Lung (tissue), 11 donors: ENCODE measurements at regions not wholly inside any gene's neighbourhood (a gene's known extent, or its start where the extent isn't known, plus 50 kb on each side); places are given as distances from the start of the nearest gene placed in this dataset.

Experiments used
- ATAC-seq: fragments of 200-7000 bp; cut with Tn5 transposase; one replicate; pipeline ENCODE4 v1.9.1; 2020; ENCODE audit warnings: moderate number of reproducible peaks; ENCODE audit not compliant: insufficient read depth, low FRiP score
- DNase-seq, 3 donors: peaks; one replicate each; pipeline ENCODE4 v3.0.0-alpha.2; 2013 to 2017
- H3K27ac ChIP-seq, 2 donors: one replicate each; pipeline ENCODE4 v1.5.1; 2013; ENCODE audit warnings: mild to moderate bottlenecking in 2 of 2, moderate library complexity in 2 of 2, control low read depth in 1 of 2, inconsistent platforms in 1 of 2, low read depth in 1 of 2, low read length in 1 of 2
- H3K27me3 ChIP-seq, 3 donors: one replicate each; pipeline ENCODE4 v1.5.1; 2013; ENCODE audit warnings: low read length in 2 of 3; ENCODE audit not compliant: control insufficient read depth in 3 of 3, insufficient read depth in 3 of 3
- H3K36me3 ChIP-seq, 4 donors: one replicate each; pipeline ENCODE4 v1.5.1; 2013; ENCODE audit warnings: low read length in 4 of 4, mild to moderate bottlenecking in 1 of 4, moderate library complexity in 1 of 4; ENCODE audit not compliant: control insufficient read depth in 4 of 4, insufficient read depth in 4 of 4
- H3K4me1 ChIP-seq, 5 donors: one replicate each; pipeline ENCODE4 v1.5.1; 2013; ENCODE audit warnings: low read length in 5 of 5, mild to moderate bottlenecking in 2 of 5, moderate library complexity in 1 of 5; ENCODE audit not compliant: control insufficient read depth in 5 of 5, insufficient read depth in 5 of 5
- H3K4me3 ChIP-seq: one replicate; pipeline ENCODE4 v1.5.1; 2013; ENCODE audit warnings: mild to moderate bottlenecking, control low read depth, moderate library complexity
- H3K9ac ChIP-seq, 2 donors: one replicate each; pipeline ENCODE4 v1.5.1; 2013; ENCODE audit warnings: low read length in 2 of 2, control low read depth in 1 of 2; ENCODE audit not compliant: insufficient read depth in 1 of 2
- H3K9me3 ChIP-seq, 4 donors: one replicate each; pipeline ENCODE4 v1.5.1; 2013; ENCODE audit warnings: low read length in 3 of 4, mild to moderate bottlenecking in 1 of 4, moderate library complexity in 1 of 4; ENCODE audit not compliant: control insufficient read depth in 4 of 4, insufficient read depth in 3 of 4
- WGBS, 2 donors: extraction: QIAGEN DNeasy Blood & Tissue Kit; methylation state at CpG; one replicate each; pipeline ENCODE4 v1.1.7; 2013; 5-methylcytosine and 5-hydroxymethylcytosine counted together
- TF ChIP-seq, protein P1 (sequence below): IDR thresholded peaks from 2 replicates; pipeline ENCODE4 v1.5.1; 2012; ENCODE audit warnings: mild to moderate bottlenecking; ENCODE audit errors: control extremely low read depth, extremely low read depth
- donor health status: control.
- donor health status: control.
- donor health status: Bipolar disorder and iron deficiency.
- donor health status: healthy.
- donor health status: DM: yes; HTN: yes; CAD: no.

DNA sequence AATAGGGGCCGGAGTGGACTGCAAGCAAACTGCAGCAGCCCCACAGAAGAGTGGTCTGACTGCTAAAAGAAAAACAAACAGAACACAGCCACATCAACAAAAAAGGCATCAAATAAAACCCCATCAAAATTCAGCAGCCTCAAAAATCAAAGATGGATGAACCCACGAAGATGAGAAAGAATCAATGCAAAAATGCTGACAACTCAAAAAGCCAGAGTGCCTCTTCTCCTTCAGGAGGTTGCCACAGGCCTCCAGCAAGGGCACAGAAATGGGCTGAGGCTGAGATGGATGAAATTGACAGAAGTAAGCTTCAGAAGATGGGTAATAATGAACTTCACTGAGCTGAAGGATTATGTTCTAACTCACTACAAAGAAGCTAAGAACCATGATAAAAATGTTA lies 388.6 kb downstream of the PABPC4L start:
- DNase-seq (no peak), ATAC-seq (no peak)
- H3K27me3 ChIP-seq = no peaks in the 10 kb centered on the region
- no peaks in the 10 kb centered on the region for H3K4me1 ChIP-seq
- H3K27ac ChIP-seq = no peak overlapping the region
- no peak overlapping the region for H3K4me3 ChIP-seq
- H3K36me3 ChIP-seq = no peaks in the 10 kb centered on the region
- 59 to 79% methylated on average over 2 of the region's 2 CpGs for WGBS, 2 donors
- no peak overlapping the region for H3K9ac ChIP-seq
- TF ChIP-seq, protein P1, sequence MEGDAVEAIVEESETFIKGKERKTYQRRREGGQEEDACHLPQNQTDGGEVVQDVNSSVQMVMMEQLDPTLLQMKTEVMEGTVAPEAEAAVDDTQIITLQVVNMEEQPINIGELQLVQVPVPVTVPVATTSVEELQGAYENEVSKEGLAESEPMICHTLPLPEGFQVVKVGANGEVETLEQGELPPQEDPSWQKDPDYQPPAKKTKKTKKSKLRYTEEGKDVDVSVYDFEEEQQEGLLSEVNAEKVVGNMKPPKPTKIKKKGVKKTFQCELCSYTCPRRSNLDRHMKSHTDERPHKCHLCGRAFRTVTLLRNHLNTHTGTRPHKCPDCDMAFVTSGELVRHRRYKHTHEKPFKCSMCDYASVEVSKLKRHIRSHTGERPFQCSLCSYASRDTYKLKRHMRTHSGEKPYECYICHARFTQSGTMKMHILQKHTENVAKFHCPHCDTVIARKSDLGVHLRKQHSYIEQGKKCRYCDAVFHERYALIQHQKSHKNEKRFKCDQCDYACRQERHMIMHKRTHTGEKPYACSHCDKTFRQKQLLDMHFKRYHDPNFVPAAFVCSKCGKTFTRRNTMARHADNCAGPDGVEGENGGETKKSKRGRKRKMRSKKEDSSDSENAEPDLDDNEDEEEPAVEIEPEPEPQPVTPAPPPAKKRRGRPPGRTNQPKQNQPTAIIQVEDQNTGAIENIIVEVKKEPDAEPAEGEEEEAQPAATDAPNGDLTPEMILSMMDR = no peak
- peaks cover 0 to 4% (median 3%) of the 10 kb centered on the region in 4 donors for H3K9me3 ChIP-seq

DNA sequence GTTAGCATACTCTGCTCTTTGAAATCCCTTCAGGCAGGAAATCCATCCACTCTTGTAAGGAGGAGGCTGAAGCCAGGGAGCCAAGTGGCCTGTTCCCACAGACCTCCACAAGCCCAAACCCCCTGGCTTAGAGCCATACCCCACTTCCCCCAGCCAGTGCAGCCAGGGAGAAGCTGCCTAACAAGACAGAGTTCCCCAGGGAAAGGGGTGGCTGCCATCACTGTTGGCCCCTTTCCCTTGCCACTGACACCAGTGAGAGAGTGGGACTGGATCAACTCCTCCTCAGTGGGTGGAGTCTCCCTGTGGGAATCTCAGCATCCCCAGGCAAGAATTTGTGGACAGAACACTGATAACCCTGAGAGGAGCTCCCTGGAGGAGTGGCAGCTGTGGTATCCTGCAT lies 389.4 kb downstream of the PABPC4L start:
- H3K36me3 ChIP-seq = no peaks in the 10 kb centered on the region
- DNase-seq (no peak), ATAC-seq (no peak)
- H3K4me3 ChIP-seq = no peak overlapping the region
- H3K4me1 ChIP-seq = no peaks in the 10 kb centered on the region
- peaks cover 0 to 4% (median 2%) of the 10 kb centered on the region in 4 donors for H3K9me3 ChIP-seq
- TF ChIP-seq, protein P1 = no peak
- no peak overlapping the region for H3K9ac ChIP-seq
- H3K27me3 ChIP-seq = no peaks in the 10 kb centered on the region
- H3K27ac ChIP-seq = no peak overlapping the region

DNA sequence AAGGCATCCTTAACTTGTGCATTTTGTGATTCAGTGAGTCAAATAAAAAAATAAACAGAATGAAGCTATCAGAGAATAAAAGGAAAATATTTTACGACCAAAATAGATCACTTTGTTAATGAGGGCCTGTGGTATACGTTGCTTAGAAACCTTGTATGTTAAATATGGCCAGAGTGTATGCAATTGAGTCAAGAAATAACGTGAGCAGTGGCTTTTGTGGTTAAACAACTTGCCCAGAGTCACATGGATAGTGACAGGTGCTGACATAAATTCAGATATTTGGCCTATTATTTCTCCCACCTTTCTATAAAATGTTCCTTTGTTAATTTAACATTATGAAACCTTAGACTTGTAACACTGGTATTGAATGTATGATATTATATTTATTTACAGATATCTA lies 393.4 kb downstream of the PABPC4L start:
- Histone ChIP-seq H3K4me1 (no peaks in the 10 kb centered on the region), H3K9me3 (peaks cover 0 to 3% (median 0%) of the 10 kb centered on the region in 4 donors), H3K4me3 (no peak overlapping the region), H3K9ac (no peak overlapping the region), H3K27ac (no peak overlapping the region), H3K36me3 (no peaks in the 10 kb centered on the region), H3K27me3 (no peaks in the 10 kb centered on the region)
- DNase-seq = no peak
- no peak for ATAC-seq
- 54 to 56% methylated on average over 3 of the region's 3 CpGs for whole genome bisulfite sequencing, 2 donors
- TF ChIP-seq, protein P1 = no peak

DNA sequence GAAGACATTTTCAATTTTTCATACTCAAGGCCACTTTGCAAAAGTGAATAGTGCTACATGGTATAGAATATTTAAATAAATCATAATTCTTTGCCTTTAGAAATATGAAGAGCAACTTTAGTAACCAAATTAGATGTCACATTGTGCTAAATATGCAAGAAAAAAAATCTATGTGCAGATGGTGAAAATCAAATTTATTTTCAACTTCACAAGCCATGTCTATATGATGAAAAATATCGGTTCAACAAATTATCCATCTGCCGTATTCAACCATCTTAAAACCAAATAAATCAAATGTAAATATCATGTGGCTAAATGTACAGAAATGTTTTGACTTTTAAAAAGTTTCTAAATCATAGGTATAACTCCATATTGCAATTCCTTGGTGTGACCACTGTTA lies 398.2 kb downstream of the PABPC4L start:
- H3K4me3 ChIP-seq = no peak overlapping the region
- H3K27me3 ChIP-seq = no peaks in the 10 kb centered on the region
- H3K36me3 ChIP-seq = no peaks in the 10 kb centered on the region
- WGBS, 2 donors = 94 to 96% methylated on average over 2 of the region's 2 CpGs
- no peaks in the 10 kb centered on the region for H3K9me3 ChIP-seq
- no peak for DNase-seq
- no peak for ATAC-seq
- no peaks in the 10 kb centered on the region for H3K4me1 ChIP-seq
- no peak overlapping the region for H3K9ac ChIP-seq
- no peak overlapping the region for H3K27ac ChIP-seq
- TF ChIP-seq, protein P1 = no peak
